IPS-15b (cell line): ENCODE measurements at regions not wholly inside any gene's neighbourhood (a gene's known extent, or its start where the extent isn't known, plus 50 kb on each side); places are given as distances from the start of the nearest gene placed in this dataset.

Source experiments
- H3K27me3 ChIP-seq: one replicate; pipeline ENCODE4 v1.6.1; 2013; ENCODE audit warnings: low read length; ENCODE audit not compliant: control insufficient read depth, insufficient read depth
- H3K36me3 ChIP-seq: one replicate; pipeline ENCODE4 v1.6.1; 2013; ENCODE audit warnings: low read length; ENCODE audit not compliant: control insufficient read depth, insufficient read depth
- H3K4me1 ChIP-seq: one replicate; pipeline ENCODE4 v1.6.1; 2013; ENCODE audit warnings: mild to moderate bottlenecking, low read length; ENCODE audit not compliant: control insufficient read depth, insufficient read depth
- H3K4me3 ChIP-seq: one replicate; pipeline ENCODE4 v1.5.1; 2013; ENCODE audit warnings: low read depth, low read length
- H3K9ac ChIP-seq: one replicate; pipeline ENCODE4 v1.6.1; 2013; ENCODE audit warnings: low read depth, mild to moderate bottlenecking, low read length
- H3K9me3 ChIP-seq: one replicate; pipeline ENCODE4 v1.6.1; 2013; ENCODE audit warnings: mild to moderate bottlenecking, low read length; ENCODE audit not compliant: control insufficient read depth, insufficient read depth

DNA sequence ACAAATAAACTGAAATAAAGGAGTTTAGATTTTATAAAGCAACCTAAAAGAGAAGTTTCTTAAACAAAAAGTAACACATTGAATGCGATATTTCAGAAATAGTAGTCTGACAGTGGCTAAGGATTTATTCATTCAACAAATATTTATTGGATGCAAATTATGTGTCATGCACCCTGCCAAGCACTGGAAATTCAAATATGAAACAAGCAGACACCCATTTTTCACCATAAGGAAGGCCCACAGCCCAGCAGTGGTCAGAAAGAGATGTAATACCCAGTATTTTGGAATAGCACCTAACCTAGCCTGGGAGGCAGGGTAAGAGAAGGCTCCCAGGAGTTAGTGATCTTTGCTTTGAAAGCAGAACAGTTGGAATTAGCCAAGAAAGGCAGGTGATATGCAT, 855.1 kb upstream of the TENM3 start:
- H3K9me3 ChIP-seq, result no peaks in the 10 kb centered on the region
- no peak overlapping the region for H3K9ac ChIP-seq
- no peaks in the 10 kb centered on the region for H3K36me3 ChIP-seq
- H3K4me3 ChIP-seq, result no peak overlapping the region
- H3K4me1 ChIP-seq, result no peaks in the 10 kb centered on the region
- H3K27me3 ChIP-seq, result no peaks in the 10 kb centered on the region

DNA sequence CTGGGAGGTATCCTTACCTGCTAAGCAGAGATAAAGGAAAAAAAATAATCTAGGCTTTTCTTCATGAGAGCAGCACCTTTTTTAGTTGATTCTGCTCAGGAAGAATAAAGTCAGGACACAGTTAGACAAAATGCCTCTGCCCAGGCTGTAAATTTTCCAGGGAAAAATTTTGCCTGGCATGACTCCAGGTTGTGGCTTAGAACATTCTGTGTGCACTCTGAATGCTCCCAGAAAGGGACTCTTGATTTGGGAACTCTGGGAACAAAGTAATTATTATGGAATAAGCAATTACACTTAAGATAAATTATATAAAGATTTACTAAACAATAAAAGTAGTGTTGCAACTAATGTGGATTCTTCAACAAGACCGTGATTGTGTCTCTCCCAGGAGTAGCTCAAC, 826.2 kb upstream of the TENM3 start:
- Histone ChIP-seq H3K9me3 (no peaks in the 10 kb centered on the region), H3K36me3 (no peaks in the 10 kb centered on the region)

DNA sequence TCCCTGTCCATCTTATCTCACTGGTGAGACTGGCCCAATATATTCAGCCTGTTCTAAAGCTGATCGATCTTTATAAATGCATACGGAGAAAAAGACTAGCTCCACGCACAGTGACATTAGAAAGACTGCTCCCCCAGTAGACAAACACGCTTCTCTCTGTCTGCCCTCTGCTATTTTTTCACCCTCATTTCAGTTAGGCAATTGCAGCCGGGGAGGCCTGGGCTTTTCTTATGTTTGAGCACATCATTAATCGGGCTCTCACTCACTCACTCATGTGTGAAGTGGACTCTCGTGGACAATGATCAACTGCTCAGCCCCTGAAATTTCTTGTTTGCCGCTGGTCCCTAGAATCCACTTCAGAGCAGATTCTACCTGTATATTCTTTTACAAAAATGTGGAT, 824.7 kb upstream of the TENM3 start:
- Histone ChIP-seq H3K9ac (no peak overlapping the region), H3K27me3 (no peaks in the 10 kb centered on the region), H3K9me3 (no peaks in the 10 kb centered on the region), H3K4me3 (no peak overlapping the region), H3K4me1 (no peaks in the 10 kb centered on the region), H3K36me3 (no peaks in the 10 kb centered on the region)

More for the DNA sequence above, 826.2 kb upstream of the TENM3 start:
- no peaks in the 10 kb centered on the region for H3K4me1 ChIP-seq
- no peak overlapping the region for H3K4me3 ChIP-seq
- no peaks in the 10 kb centered on the region for H3K27me3 ChIP-seq
- H3K9ac ChIP-seq, result no peak overlapping the region

DNA sequence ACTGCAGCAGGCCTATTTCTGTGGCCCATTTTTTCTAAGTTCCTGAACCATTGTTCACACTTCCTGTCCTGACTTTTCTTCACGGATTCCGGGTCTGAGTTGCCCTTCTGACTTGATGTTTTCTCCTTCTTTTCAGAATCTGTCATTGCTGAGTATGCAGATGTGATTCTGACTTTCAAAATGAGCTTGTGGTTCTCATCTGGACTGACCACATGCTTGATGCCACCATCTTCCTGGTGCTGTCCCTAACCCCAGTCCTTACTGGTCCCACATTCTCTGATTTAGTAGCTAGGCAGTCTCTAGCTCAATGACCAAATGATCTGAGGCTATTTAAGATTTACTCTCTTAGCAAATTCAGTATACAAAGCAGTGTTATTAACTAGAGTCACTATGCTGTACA, 822.3 kb upstream of the TENM3 start:
- no peaks in the 10 kb centered on the region for H3K9me3 ChIP-seq
- no peaks in the 10 kb centered on the region for H3K27me3 ChIP-seq
- no peak overlapping the region for H3K4me3 ChIP-seq

DNA sequence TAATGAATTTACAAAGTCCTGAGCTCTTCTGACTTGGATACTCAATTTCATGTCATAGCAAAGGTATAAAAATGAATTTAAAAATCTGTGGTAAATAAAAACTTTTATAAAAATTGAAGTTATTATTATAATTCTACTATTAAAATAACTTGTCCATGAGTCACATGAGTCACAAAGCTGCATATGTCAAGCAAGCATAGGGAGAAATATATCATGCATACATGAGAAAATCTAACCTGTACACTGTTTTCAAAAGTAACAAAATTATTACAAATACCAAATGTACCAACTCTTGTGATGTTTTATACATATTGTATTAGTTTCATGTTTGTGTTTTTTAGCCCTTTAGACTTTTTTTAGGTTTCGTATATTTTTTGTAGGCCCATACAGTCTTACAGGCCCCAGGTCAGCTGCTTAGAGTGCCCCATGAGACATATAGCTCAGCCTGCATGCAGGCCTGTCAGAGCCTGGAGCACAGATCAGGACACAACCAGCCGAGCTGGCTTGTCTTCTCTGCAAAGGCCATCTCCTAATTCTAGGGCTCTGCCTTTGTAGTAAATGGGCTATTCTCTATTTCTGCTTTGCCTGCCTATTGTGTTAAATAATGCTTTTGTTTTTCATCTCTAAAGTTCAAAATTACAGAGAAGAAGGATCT, 818.7 kb upstream of the TENM3 start:
- Histone ChIP-seq H3K4me1 (no peaks in the 10 kb centered on the region), H3K27me3 (no peaks in the 10 kb centered on the region), H3K9me3 (no peaks in the 10 kb centered on the region), H3K4me3 (no peak overlapping the region), H3K36me3 (no peaks in the 10 kb centered on the region), H3K9ac (no peak overlapping the region)

More for the DNA sequence above, 822.3 kb upstream of the TENM3 start:
- Histone ChIP-seq H3K36me3 (no peaks in the 10 kb centered on the region), H3K9ac (no peak overlapping the region), H3K4me1 (no peaks in the 10 kb centered on the region)

DNA sequence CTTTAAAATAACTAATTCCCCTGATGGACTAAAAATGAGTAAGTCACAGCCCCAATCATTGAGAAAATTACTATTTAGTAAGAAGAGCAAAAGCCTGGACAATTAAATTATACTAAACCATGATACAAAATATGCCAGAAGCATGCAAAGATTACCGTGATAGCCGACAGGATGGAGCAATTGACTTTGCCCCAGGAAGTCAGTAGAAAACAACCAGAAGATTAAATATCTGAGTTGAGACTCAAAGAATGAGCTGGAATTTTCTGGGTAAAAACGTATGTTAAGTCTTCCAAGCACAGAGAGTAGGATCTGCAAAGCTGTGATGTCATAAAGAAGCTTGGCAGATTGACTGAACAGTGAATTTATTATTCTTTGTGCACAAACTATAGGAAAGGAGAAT, 816.1 kb upstream of the TENM3 start:
- Histone ChIP-seq H3K9me3 (no peaks in the 10 kb centered on the region), H3K36me3 (no peaks in the 10 kb centered on the region), H3K4me1 (peaks cover 2% of the 10 kb centered on the region), H3K27me3 (no peaks in the 10 kb centered on the region), H3K9ac (no peak overlapping the region), H3K4me3 (no peak overlapping the region)

DNA sequence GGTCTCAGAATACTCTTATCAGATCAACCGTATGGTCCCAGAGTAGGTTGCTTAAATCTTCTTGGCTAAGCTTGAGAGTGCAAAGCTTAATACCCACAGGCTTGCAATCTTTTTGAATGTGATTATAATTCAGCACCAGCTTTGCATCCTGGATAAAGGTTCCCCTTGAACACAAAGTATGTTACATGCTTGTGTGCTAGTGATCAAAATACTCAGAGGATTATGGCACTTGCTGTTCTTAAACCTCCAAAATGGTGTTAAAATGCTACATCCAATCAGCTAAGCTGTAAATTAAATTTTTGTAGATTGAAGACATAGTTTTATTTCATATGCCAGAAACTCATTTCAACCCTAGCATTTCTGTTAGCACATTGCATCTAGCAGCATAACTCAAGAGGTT, 812.2 kb upstream of the TENM3 start:
- Histone ChIP-seq H3K9me3 (no peaks in the 10 kb centered on the region), H3K9ac (no peak overlapping the region), H3K27me3 (no peaks in the 10 kb centered on the region), H3K36me3 (no peaks in the 10 kb centered on the region), H3K4me3 (no peak overlapping the region), H3K4me1 (peaks cover 8% of the 10 kb centered on the region)

DNA sequence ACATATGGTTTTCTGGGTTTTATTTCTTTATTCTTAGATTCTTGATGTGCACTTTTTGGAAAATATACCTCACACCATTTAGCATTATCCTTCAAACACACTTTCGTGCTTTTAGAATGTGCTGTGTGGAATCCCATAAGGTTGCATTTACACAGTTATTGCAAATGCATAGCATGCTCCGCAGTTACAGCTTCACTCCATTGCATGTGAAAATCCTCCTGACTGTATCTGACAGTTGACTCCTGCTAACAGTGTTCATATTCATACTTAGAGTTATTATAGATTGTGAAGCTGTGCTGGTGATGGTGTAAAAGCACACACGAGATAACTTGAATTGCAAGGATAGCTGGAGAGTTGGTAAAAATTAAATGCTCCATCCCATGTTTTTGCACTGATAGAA, 811.5 kb upstream of the TENM3 start:
- Histone ChIP-seq H3K36me3 (no peaks in the 10 kb centered on the region), H3K9me3 (no peaks in the 10 kb centered on the region), H3K9ac (no peak overlapping the region), H3K4me1 (peaks cover 8% of the 10 kb centered on the region), H3K27me3 (no peaks in the 10 kb centered on the region), H3K4me3 (no peak overlapping the region)

DNA sequence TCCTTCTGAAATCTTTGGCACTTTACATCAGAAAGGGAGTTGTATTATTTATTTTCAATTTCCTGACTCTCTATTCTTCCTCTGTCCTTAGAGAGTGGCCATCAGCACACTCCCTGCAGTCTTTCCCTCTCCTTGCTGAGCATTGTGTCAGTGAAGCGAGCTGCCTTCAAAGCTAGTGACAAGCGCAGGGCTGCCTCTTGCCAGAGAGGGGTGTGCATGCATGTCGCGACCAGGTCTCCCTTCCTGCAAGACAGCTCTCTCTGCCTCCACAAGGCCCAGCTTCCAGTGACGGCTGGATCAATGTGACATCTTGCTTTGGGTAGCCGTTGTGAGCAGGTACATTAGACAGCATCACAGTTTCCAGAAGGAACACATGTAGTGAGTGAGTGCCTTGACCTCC, 810.9 kb upstream of the TENM3 start:
- Histone ChIP-seq H3K9ac (no peak overlapping the region), H3K4me3 (no peak overlapping the region), H3K36me3 (no peaks in the 10 kb centered on the region), H3K4me1 (peaks cover 8% of the 10 kb centered on the region), H3K9me3 (no peaks in the 10 kb centered on the region), H3K27me3 (no peaks in the 10 kb centered on the region)

DNA sequence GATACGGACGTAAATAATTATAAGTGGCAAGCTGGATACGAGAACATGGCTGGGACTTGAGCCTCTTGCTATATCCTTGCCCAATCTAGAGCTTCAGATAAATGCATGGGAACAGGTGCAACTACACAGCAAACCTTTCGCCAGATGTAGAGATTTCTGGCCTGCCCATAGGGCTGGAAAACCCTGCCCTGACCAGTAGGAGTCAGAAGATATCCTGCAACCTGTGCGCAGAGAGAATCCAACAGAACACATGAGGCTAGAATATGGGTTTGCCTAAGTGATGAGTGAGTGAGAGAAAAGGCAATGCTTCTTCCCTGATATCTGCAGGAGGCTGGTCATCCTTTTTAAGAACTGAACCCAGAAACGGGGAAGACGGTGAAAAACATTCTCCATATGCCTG, 805.3 kb upstream of the TENM3 start:
- H3K9ac ChIP-seq, result no peak overlapping the region
- no peak overlapping the region for H3K4me3 ChIP-seq
- H3K4me1 ChIP-seq, result no peaks in the 10 kb centered on the region
- H3K36me3 ChIP-seq, result no peaks in the 10 kb centered on the region
- H3K9me3 ChIP-seq, result no peaks in the 10 kb centered on the region
- no peaks in the 10 kb centered on the region for H3K27me3 ChIP-seq

DNA sequence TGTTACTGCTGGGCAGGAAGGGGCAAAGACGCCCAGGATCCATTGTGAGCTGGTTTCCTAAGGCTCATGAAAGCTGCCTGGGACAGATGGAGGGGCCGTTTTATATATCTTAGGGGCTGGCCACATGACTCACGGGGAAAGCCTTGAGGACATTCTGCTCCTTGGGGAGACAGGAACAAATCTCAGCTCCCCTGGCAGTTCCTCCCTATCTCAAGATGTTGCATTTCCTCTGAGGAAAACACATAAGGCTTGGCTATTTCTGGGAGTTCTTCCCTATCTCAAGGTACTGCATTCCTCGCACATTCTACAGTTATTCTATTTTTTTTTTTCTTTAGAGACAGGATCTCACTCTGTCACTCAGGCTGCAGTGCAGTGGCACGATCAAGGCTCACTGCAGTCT, 804.6 kb upstream of the TENM3 start:
- no peak overlapping the region for H3K9ac ChIP-seq

DNA sequence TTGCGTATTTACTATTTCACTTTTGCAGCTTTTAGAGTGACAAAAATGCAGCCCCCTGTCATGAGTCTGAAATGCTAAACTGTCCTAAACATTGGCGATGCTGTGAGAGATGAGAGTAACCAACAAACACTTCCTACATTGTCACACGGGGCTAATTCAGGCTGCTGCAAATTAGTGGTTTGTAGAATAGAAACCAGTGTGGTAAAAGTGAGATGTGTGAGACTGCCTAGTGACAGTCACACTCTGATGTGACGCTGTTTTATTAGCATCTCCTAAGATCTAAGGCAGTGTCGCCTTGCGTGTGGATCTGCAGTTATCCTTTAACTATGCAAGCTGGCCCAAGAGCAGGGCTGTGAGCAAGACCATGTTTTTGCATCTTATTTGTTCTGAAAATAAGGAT, 800.2 kb upstream of the TENM3 start:
- Histone ChIP-seq H3K4me3 (no peak overlapping the region), H3K9me3 (no peaks in the 10 kb centered on the region), H3K4me1 (no peaks in the 10 kb centered on the region), H3K36me3 (no peaks in the 10 kb centered on the region), H3K9ac (no peak overlapping the region), H3K27me3 (no peaks in the 10 kb centered on the region)

More for the DNA sequence above, 804.6 kb upstream of the TENM3 start:
- no peaks in the 10 kb centered on the region for H3K4me1 ChIP-seq
- no peak overlapping the region for H3K4me3 ChIP-seq
- H3K36me3 ChIP-seq, result no peaks in the 10 kb centered on the region
- H3K27me3 ChIP-seq, result no peaks in the 10 kb centered on the region
- no peaks in the 10 kb centered on the region for H3K9me3 ChIP-seq
